ENCODE measurements at regions not wholly inside any gene's neighbourhood (a gene's known extent, or its start where the extent isn't known, plus 50 kb on each side); places are given as distances from the start of the nearest gene placed in this dataset.
"Not testable (repeated sequence)": the region's sequence is repeated elsewhere in the genome, so short reads cannot be mapped to it uniquely, and the experiment has no call there.

GRCh38 chr7:12007576-12007975 lies 175.6 kb upstream of the THSD7A start:
- DNase-seq, result no peak

- DNase-seq, result no peak
Observed at GRCh38 chr7:12013983-12014382, 182.0 kb upstream of the THSD7A start.

- no peak for DNase-seq
Observed at GRCh38 chr7:12016439-12016838, 184.4 kb upstream of the THSD7A start.

- no peak for DNase-seq
Observed at GRCh38 chr7:12017046-12017445, 185.0 kb upstream of the THSD7A start.

- not testable (repeated sequence) for DNase-seq
Observed at GRCh38 chr7:12022011-12022410, 189.1 kb upstream of the TMEM106B start.

GRCh38 chr7:12025246-12025645 lies 185.8 kb upstream of the TMEM106B start:
- DNase-seq, result no peak

- DNase-seq, result no peak
Observed at GRCh38 chr7:12028508-12028907, 182.6 kb upstream of the TMEM106B start.

- no peak for DNase-seq
Observed at GRCh38 chr7:12030116-12030515, 181.0 kb upstream of the TMEM106B start.

- DNase-seq, result no peak
Observed at GRCh38 chr7:12031186-12031585, 179.9 kb upstream of the TMEM106B start.

- no peak for DNase-seq
Observed at GRCh38 chr7:12031638-12032037, 179.5 kb upstream of the TMEM106B start.

- DNase-seq, result no peak
Observed at GRCh38 chr7:12032146-12032545, 178.9 kb upstream of the TMEM106B start.

GRCh38 chr7:12043457-12043856 lies 167.6 kb upstream of the TMEM106B start:
- not testable (repeated sequence) for DNase-seq

GRCh38 chr7:12052211-12052610 lies 158.9 kb upstream of the TMEM106B start:
- DNase-seq, result no peak

- DNase-seq, result no peak
Observed at GRCh38 chr7:12053561-12053960, 157.5 kb upstream of the TMEM106B start.

- DNase-seq, result no peak
Observed at GRCh38 chr7:12054830-12055229, 156.3 kb upstream of the TMEM106B start.

- DNase-seq, result no peak
Observed at GRCh38 chr7:12056381-12056780, 154.7 kb upstream of the TMEM106B start.

GRCh38 chr7:12056977-12057376 lies 154.1 kb upstream of the TMEM106B start:
- DNase-seq, result no peak

- DNase-seq, result no peak
Observed at GRCh38 chr7:12062062-12062461, 149.0 kb upstream of the TMEM106B start.

GRCh38 chr7:12064586-12065127 lies 146.4 kb upstream of the TMEM106B start:
- no peak for DNase-seq

- DNase-seq, result no peak
Observed at GRCh38 chr7:12066004-12066403, 145.1 kb upstream of the TMEM106B start.

- peak; percentile 8 for DNase-seq
Observed at GRCh38 chr7:12066521-12066920, 144.6 kb upstream of the TMEM106B start.

- no peak for DNase-seq
Observed at GRCh38 chr7:12067156-12067831, 143.8 kb upstream of the TMEM106B start.

GRCh38 chr7:12069757-12070156 lies 141.3 kb upstream of the TMEM106B start:
- no peak for DNase-seq

GRCh38 chr7:12074889-12075288 lies 136.2 kb upstream of the TMEM106B start:
- DNase-seq, result no peak

- DNase-seq, result no peak
Observed at GRCh38 chr7:12080006-12080405, 131.1 kb upstream of the TMEM106B start.

All from SIG-M5 (cell line).